Smooth muscle cell (in vitro differentiated cells): ENCODE measurements at regions not wholly inside any gene's neighbourhood (a gene's known extent, or its start where the extent isn't known, plus 50 kb on each side); places are given as distances from the start of the nearest gene placed in this dataset.
"Not testable (repeated sequence)": the region's sequence is repeated elsewhere in the genome, so short reads cannot be mapped to it uniquely, and the experiment has no call there.

Experiments used
- DNase-seq: peaks from one replicate; lab custom pipeline; 2025; ENCODE audit not compliant: unreplicated experiment; lab: John Stamatoyannopoulos, UW
- H2AFZ ChIP-seq: fragments of 200-600 bp; sonication (generic); 2 replicates; pipeline ENCODE4 v1.6.0; 2016; ENCODE audit warnings: antibody characterized with exemption, low read depth, mild to moderate bottlenecking
- H3F3A ChIP-seq: fragments of 200-600 bp; sonication (generic); 2 replicates; pipeline ENCODE4 v1.6.0; 2017; ENCODE audit warnings: antibody characterized with exemption, low read depth
- H3K27ac ChIP-seq: fragments of 200-600 bp; sonication (generic); 2 replicates; pipeline ENCODE4 v1.5.1; 2016; ENCODE audit warnings: low read depth, mild to moderate bottlenecking
- H3K27me3 ChIP-seq: fragments of 200-600 bp; sonication (generic); 2 replicates; pipeline ENCODE4 v1.6.1; 2016; ENCODE audit warnings: low read depth, mild to moderate bottlenecking
- H3K36me3 ChIP-seq: fragments of 200-600 bp; sonication (generic); 2 replicates; pipeline ENCODE4 v1.5.1; 2016; ENCODE audit warnings: low read depth
- H3K4me1 ChIP-seq: fragments of 200-600 bp; sonication (generic); 2 replicates; pipeline ENCODE4 v1.5.1; 2016; ENCODE audit warnings: low read depth
- H3K4me2 ChIP-seq: fragments of 200-600 bp; sonication (generic); 2 replicates; pipeline ENCODE4 v1.6.0; 2016; ENCODE audit warnings: mild to moderate bottlenecking
- H3K4me3 ChIP-seq: fragments of 200-600 bp; sonication (generic); 2 replicates; pipeline ENCODE4 v1.5.1; 2016; ENCODE audit warnings: mild to moderate bottlenecking
- H3K79me2 ChIP-seq: fragments of 200-600 bp; sonication (generic); 2 replicates; pipeline ENCODE4 v1.6.0; 2016; ENCODE audit warnings: low read depth, mild to moderate bottlenecking
- H3K9ac ChIP-seq: fragments of 200-600 bp; sonication (generic); 2 replicates; pipeline ENCODE4 v1.6.0; 2016; ENCODE audit warnings: low read depth
- H3K9me3 ChIP-seq: fragments of 200-600 bp; sonication (generic); replicated peaks from 2 replicates; pipeline ENCODE4 v1.5.1; 2016; ENCODE audit warnings: low read depth
- H4K20me1 ChIP-seq: fragments of 200-600 bp; sonication (generic); 2 replicates; pipeline ENCODE4 v1.6.0; 2016; ENCODE audit warnings: low read depth
- WGBS: methylation state at CpG from one replicate; pipeline ENCODE4 v1.1.7; 2016; ENCODE audit warnings: low lambda C conversion rate; 5-methylcytosine and 5-hydroxymethylcytosine counted together
- TF ChIP-seq, protein P1 (sequence below): fragments of 200-600 bp; sonication (generic); IDR thresholded peaks from 2 replicates; pipeline ENCODE4 v1.5.1; 2017; ENCODE audit warnings: borderline replicate concordance, mild to moderate bottlenecking, antibody characterized with exemption; ENCODE audit not compliant: insufficient read depth, poor library complexity, severe bottlenecking

DNA sequence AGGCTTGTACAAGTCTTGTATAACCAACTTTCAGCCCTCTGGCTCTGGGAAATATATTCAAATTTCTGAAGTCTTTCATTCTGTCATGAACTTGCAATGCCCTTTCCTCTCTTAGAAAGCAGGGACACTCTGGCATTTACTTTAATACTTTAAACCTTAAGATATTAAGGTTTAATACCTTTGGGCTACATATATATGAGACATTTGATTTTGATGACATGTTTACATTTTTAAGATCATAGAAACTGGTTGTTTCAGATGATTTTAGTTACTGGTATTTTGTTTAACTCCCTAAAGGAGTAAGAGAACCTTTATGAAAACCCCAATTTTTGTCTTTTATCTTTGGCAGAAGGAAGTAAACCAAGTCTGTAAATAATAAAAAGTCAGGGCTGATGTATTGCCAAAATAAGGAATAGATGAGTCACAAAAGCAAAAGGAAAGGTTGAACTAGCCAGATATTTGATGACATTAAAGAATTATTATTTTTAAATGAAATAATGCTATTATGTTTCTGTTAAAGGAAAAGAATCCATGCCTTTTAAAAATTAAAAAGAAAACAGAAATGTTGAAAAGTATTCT, 579.0 kb upstream of the CBLB start:
- H3K36me3 ChIP-seq, result no peaks in the 10 kb centered on the region
- H4K20me1 ChIP-seq, result no peaks in the 10 kb centered on the region
- no peak for DNase-seq
- H3K4me3 ChIP-seq, result no peak overlapping the region
- H3K4me2 ChIP-seq, result no peak overlapping the region
- H3K27ac ChIP-seq, result no peak overlapping the region
- TF ChIP-seq, protein P1, sequence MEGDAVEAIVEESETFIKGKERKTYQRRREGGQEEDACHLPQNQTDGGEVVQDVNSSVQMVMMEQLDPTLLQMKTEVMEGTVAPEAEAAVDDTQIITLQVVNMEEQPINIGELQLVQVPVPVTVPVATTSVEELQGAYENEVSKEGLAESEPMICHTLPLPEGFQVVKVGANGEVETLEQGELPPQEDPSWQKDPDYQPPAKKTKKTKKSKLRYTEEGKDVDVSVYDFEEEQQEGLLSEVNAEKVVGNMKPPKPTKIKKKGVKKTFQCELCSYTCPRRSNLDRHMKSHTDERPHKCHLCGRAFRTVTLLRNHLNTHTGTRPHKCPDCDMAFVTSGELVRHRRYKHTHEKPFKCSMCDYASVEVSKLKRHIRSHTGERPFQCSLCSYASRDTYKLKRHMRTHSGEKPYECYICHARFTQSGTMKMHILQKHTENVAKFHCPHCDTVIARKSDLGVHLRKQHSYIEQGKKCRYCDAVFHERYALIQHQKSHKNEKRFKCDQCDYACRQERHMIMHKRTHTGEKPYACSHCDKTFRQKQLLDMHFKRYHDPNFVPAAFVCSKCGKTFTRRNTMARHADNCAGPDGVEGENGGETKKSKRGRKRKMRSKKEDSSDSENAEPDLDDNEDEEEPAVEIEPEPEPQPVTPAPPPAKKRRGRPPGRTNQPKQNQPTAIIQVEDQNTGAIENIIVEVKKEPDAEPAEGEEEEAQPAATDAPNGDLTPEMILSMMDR, result no peak
- no peak overlapping the region for H3K9ac ChIP-seq
- H3K27me3 ChIP-seq, result no peaks in the 10 kb centered on the region
- no peak overlapping the region for H2AFZ ChIP-seq
- H3K79me2 ChIP-seq, result no peaks in the 10 kb centered on the region
- H3K9me3 ChIP-seq, result no peaks in the 10 kb centered on the region
- H3K4me1 ChIP-seq, result no peaks in the 10 kb centered on the region
- no peaks in the 10 kb centered on the region for H3F3A ChIP-seq

DNA sequence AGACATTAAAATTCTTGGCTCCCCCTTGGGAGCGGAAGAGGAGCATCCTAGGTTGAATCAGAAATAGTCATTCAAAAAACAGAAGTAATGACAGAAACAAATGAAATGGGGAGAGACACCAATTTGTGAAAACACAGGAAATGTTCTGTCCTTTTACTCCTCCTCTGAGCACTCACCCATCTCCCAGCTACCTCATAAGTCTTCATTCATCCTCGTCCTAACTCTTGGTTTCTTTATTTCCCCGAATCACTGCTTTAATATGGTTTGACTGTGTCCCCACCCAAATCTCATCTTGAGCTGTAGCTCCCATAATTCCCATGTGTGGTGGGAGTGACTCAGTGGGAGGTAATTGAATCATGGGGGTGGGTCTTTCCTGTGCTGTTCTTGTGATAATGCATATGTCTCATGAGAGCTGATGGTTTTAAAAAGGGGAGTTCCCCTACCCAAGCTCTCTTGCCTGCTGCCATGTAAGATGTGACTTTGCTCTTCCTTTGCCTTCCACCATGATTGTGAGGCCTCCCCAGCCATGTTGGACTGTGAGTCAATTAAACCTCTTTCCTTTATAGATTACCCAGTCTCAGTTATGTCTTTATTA, 579.7 kb upstream of the CBLB start:
- H2AFZ ChIP-seq, DNase-seq, H3K4me2 ChIP-seq, H3K79me2 ChIP-seq, H3K9ac ChIP-seq, H3K27me3 ChIP-seq, H3K27ac ChIP-seq, H3K9me3 ChIP-seq, H3K4me3 ChIP-seq, H3K4me1 ChIP-seq, H4K20me1 ChIP-seq, H3F3A ChIP-seq, H3K36me3 ChIP-seq: not testable (repeated sequence)
- WGBS, result 98% methylated on average over 3 of the region's 3 CpGs

DNA sequence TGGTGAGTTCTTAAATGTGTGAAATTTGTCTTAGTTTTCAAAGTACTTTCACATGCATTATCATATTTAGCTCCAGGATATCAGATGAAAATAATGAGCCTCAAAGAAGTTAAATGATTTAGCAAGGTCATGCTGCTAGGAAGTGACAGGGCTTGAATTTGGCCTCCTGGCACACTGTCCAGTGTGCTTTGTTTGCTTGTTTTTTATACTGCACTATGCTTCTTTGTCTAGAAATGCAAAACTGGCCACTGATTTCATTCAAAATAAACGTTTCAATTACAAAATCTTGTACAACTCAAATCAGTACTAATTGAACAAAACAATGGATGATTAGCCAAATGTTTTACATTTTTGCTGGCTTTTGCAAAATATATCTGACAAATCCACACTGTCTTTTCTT, 583.3 kb upstream of the CBLB start:
- Histone ChIP-seq H3K36me3 (no peaks in the 10 kb centered on the region), H3K9me3 (no peaks in the 10 kb centered on the region), H2AFZ (no peak overlapping the region), H3F3A (no peaks in the 10 kb centered on the region), H3K27me3 (no peaks in the 10 kb centered on the region), H3K4me3 (no peak overlapping the region), H3K9ac (no peak overlapping the region), H3K4me2 (no peak overlapping the region), H3K79me2 (no peaks in the 10 kb centered on the region), H3K27ac (no peak overlapping the region), H4K20me1 (no peaks in the 10 kb centered on the region), H3K4me1 (no peaks in the 10 kb centered on the region)
- TF ChIP-seq, protein P1, result no peak
- no peak for DNase-seq
- WGBS, result 53% methylated on average over 1 of the region's 1 CpG

DNA sequence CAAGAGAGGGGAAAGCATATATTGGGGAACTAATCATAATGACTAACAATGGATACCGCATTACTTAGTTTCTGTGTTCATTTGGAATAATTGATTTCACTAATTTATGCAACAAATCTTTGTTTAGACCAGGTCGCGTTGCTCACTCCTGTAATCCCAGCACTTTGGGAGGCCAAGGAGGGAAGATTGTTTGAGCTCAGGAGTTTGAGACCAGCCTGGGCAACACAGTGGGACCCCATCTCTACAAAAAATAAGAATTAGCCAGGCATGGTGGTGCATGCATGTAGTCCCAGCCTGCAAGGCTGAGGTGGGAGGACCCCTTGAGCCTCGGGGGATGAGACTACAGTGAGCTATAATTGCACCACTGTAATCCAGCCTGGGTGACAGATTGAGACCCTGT, 585.7 kb upstream of the CBLB start:
- no peak for DNase-seq
- Histone ChIP-seq H3K36me3 (no peaks in the 10 kb centered on the region), H3K4me1 (no peaks in the 10 kb centered on the region), H4K20me1 (no peaks in the 10 kb centered on the region), H3K4me3 (no peak overlapping the region), H3K9me3 (no peaks in the 10 kb centered on the region), H3K9ac (no peak overlapping the region), H3K79me2 (no peaks in the 10 kb centered on the region), H3K27me3 (no peaks in the 10 kb centered on the region), H2AFZ (no peak overlapping the region), H3K27ac (no peak overlapping the region), H3K4me2 (no peak overlapping the region), H3F3A (no peaks in the 10 kb centered on the region)
- TF ChIP-seq, protein P1, result no peak
- 94% methylated on average over 4 of the region's 4 CpGs for WGBS
